Hepatocyte (in vitro differentiated cells): ENCODE measurements at regions not wholly inside any gene's neighbourhood (a gene's known extent, or its start where the extent isn't known, plus 50 kb on each side); places are given as distances from the start of the nearest gene placed in this dataset. TPM values are rescaled to one million over a fixed set of nuclear protein-coding genes. Genes with fewer than 3 reads are reported as not detected.

Experiments
- DNase-seq: peaks from one replicate; pipeline ENCODE4 v3.0.0-alpha.2; 2016; ENCODE audit warnings: low spot score
- H2AFZ ChIP-seq: fragments of 200-600 bp; sonication (generic); 2 replicates; pipeline ENCODE4 v1.6.0; 2016; ENCODE audit warnings: antibody characterized with exemption, mild to moderate bottlenecking
- H3K27ac ChIP-seq: fragments of 200-600 bp; sonication (generic); 2 replicates; pipeline ENCODE4 v1.5.1; 2016; ENCODE audit warnings: mild to moderate bottlenecking
- H3K27me3 ChIP-seq: fragments of 200-600 bp; sonication (generic); 2 replicates; pipeline ENCODE4 v1.6.1; 2016
- H3K36me3 ChIP-seq: fragments of 200-600 bp; sonication (generic); replicated peaks from 2 replicates; pipeline ENCODE4 v1.5.1; 2016; ENCODE audit warnings: low read depth; ENCODE audit not compliant: insufficient read depth
- H3K4me1 ChIP-seq: fragments of 200-600 bp; sonication (generic); 2 replicates; pipeline ENCODE4 v1.5.1; 2016; ENCODE audit warnings: mild to moderate bottlenecking, moderate library complexity; ENCODE audit not compliant: insufficient read depth
- H3K4me2 ChIP-seq: fragments of 200-600 bp; sonication (generic); 2 replicates; pipeline ENCODE4 v1.6.0; 2016
- H3K4me3 ChIP-seq: fragments of 200-600 bp; sonication (generic); 2 replicates; pipeline ENCODE4 v1.5.1; 2016; ENCODE audit warnings: mild to moderate bottlenecking
- H3K79me2 ChIP-seq: fragments of 200-600 bp; sonication (generic); 2 replicates; pipeline ENCODE4 v1.6.0; 2017; ENCODE audit warnings: mild to moderate bottlenecking
- H3K9me2 ChIP-seq: fragments of 200-600 bp; sonication (generic); replicated peaks from 2 replicates; pipeline ENCODE4 v1.6.0; 2017; ENCODE audit warnings: mild to moderate bottlenecking; ENCODE audit not compliant: insufficient read depth
- H3K9me3 ChIP-seq: fragments of 200-600 bp; sonication (generic); 2 replicates; pipeline ENCODE4 v1.5.1; 2016; ENCODE audit warnings: low read depth, mild to moderate bottlenecking
- H4K20me1 ChIP-seq: fragments of 200-600 bp; sonication (generic); 2 replicates; pipeline ENCODE4 v1.6.0; 2016; ENCODE audit warnings: mild to moderate bottlenecking; ENCODE audit not compliant: insufficient read depth, poor library complexity, severe bottlenecking
- EZH2 ChIP-seq: fragments of 200-600 bp; sonication (generic); IDR thresholded peaks from 2 replicates; pipeline ENCODE4 v1.6.1; 2016; ENCODE audit warnings: antibody characterized with exemption, mild to moderate bottlenecking, borderline replicate concordance
- EZH2phosphoT487 ChIP-seq: fragments of 200-600 bp; sonication (generic); IDR thresholded peaks from one replicate; pipeline ENCODE4 v1.6.1; 2018; ENCODE audit warnings: antibody characterized with exemption, mild to moderate bottlenecking, low read depth, moderate library complexity; ENCODE audit not compliant: unreplicated experiment, severe bottlenecking
- WGBS: methylation state at CpG from one replicate; pipeline ENCODE4 v1.1.6; 2016; ENCODE audit warnings: low lambda C conversion rate; ENCODE audit errors: missing lambda C conversion rate; 5-methylcytosine and 5-hydroxymethylcytosine counted together
- small RNA-seq: library from RNA; depleted of rRNA; stranded (forward); fragments of <200 nt; gene quantifications from one replicate; pipeline ENCODE3, GENCODE V24; 2014
- TF ChIP-seq, protein P1 (sequence below): fragments of 200-600 bp; sonication (generic); IDR thresholded peaks from 2 replicates; pipeline ENCODE4 v1.5.1; 2016; ENCODE audit warnings: antibody characterized with exemption, mild to moderate bottlenecking; ENCODE audit not compliant: poor library complexity

DNA sequence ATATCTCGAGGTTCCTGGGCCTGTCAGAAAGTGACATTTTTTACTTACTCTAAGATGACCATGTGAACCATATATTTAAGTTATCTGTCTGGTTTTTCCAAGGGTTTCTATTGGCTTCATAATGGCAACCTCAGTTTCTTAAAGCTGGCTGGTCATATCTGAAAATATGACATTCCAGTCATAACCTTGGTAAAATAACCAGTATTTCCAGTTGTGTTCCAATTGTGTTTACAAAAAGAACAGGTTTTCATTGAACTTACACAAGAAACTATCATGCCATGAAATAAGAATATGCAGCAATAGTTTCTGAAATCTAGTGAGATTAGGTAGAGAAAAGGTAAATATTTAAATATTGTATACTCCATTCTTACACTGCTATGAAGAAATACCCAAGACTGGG is 61.7 kb upstream of the HMGN3 start:
- H3K4me3 ChIP-seq: no peak overlapping the region
- H2AFZ ChIP-seq: no peak overlapping the region
- H3K4me2 ChIP-seq: no peak overlapping the region
- H3K36me3 ChIP-seq: no peaks in the 10 kb centered on the region
- TF ChIP-seq EZH2phosphoT487: no peak
- TF ChIP-seq EZH2: no peak
- TF ChIP-seq, protein P1, sequence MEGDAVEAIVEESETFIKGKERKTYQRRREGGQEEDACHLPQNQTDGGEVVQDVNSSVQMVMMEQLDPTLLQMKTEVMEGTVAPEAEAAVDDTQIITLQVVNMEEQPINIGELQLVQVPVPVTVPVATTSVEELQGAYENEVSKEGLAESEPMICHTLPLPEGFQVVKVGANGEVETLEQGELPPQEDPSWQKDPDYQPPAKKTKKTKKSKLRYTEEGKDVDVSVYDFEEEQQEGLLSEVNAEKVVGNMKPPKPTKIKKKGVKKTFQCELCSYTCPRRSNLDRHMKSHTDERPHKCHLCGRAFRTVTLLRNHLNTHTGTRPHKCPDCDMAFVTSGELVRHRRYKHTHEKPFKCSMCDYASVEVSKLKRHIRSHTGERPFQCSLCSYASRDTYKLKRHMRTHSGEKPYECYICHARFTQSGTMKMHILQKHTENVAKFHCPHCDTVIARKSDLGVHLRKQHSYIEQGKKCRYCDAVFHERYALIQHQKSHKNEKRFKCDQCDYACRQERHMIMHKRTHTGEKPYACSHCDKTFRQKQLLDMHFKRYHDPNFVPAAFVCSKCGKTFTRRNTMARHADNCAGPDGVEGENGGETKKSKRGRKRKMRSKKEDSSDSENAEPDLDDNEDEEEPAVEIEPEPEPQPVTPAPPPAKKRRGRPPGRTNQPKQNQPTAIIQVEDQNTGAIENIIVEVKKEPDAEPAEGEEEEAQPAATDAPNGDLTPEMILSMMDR: no peak
- no peaks in the 10 kb centered on the region for H3K79me2 ChIP-seq
- peak overlapping the region; percentile 6 for H3K27ac ChIP-seq
- H4K20me1 ChIP-seq: no peaks in the 10 kb centered on the region
- no peaks in the 10 kb centered on the region for H3K27me3 ChIP-seq
- H3K4me1 ChIP-seq: peaks cover 7% of the 10 kb centered on the region
- H3K9me3 ChIP-seq: no peaks in the 10 kb centered on the region
- WGBS: 89% methylated on average over 1 of the region's 1 CpG
- DNase-seq: no peak
- H3K9me2 ChIP-seq: no peaks in the 10 kb centered on the region

Small RNAs in the stretch of these regions (small RNA-seq; reads per million reads assigned to genes)
- gene AL078601.1: not detected
- gene RF00019: not detected
